Osteoblast (primary cell): ENCODE measurements at regions not wholly inside any gene's neighbourhood (a gene's known extent, or its start where the extent isn't known, plus 50 kb on each side); places are given as distances from the start of the nearest gene placed in this dataset.
A peak's percentile ranks its signal among the peaks of the same experiment; 100 is the strongest.

Experiments used
- DNase-seq: peaks from one replicate; pipeline ENCODE4 v3.0.0; 2011; ENCODE audit warnings: low spot score, mixed read lengths; ENCODE audit not compliant: insufficient read length; ENCODE audit errors: missing footprints
- H2AFZ ChIP-seq: 2 replicates; pipeline ENCODE4 v1.6.0; 2011; ENCODE audit warnings: mild to moderate bottlenecking, low read length
- H3K27ac ChIP-seq: 2 replicates; pipeline ENCODE4 v1.5.1; 2011; ENCODE audit warnings: mild to moderate bottlenecking, low read depth, low read length, moderate library complexity
- H3K27me3 ChIP-seq: 2 replicates; pipeline ENCODE4 v1.6.0; 2012; ENCODE audit warnings: mild to moderate bottlenecking, control low read depth, inconsistent platforms, low read length, moderate library complexity; ENCODE audit not compliant: insufficient read depth
- H3K36me3 ChIP-seq: 2 replicates; pipeline ENCODE4 v1.5.1; 2011; ENCODE audit warnings: mild to moderate bottlenecking, low read length, control low read depth, moderate library complexity; ENCODE audit not compliant: insufficient read depth
- H3K4me1 ChIP-seq: 2 replicates; pipeline ENCODE4 v1.5.1; 2011; ENCODE audit warnings: mild to moderate bottlenecking, low read length, control low read depth, moderate library complexity; ENCODE audit not compliant: insufficient read depth
- H3K4me2 ChIP-seq: 2 replicates; pipeline ENCODE4 v1.6.0; 2011; ENCODE audit warnings: mild to moderate bottlenecking, low read length; ENCODE audit not compliant: insufficient read depth
- H3K4me3 ChIP-seq: fragments of 200-600 bp; sonication (generic); 3 replicates; pipeline ENCODE4 v1.5.1; 2012; ENCODE audit warnings: mild to moderate bottlenecking, low read length, inconsistent platforms; ENCODE audit not compliant: insufficient read depth
- H3K79me2 ChIP-seq: 2 replicates; pipeline ENCODE4 v1.6.0; 2012; ENCODE audit warnings: mild to moderate bottlenecking, low read length, control low read depth, inconsistent platforms; ENCODE audit not compliant: insufficient read depth
- H3K9me3 ChIP-seq: 2 replicates; pipeline ENCODE4 v1.5.1; 2011; ENCODE audit warnings: low read depth, low read length, control low read depth
- H4K20me1 ChIP-seq: 2 replicates; pipeline ENCODE4 v1.6.0; 2012; ENCODE audit warnings: mild to moderate bottlenecking, low read length, control low read depth; ENCODE audit not compliant: insufficient read depth
- TF ChIP-seq, protein P1 (sequence below): IDR thresholded peaks from 2 replicates; pipeline ENCODE4 v1.5.1; 2011; ENCODE audit warnings: mild to moderate bottlenecking, low read depth, low read length, moderate library complexity; ENCODE audit errors: extremely low read depth

DNA sequence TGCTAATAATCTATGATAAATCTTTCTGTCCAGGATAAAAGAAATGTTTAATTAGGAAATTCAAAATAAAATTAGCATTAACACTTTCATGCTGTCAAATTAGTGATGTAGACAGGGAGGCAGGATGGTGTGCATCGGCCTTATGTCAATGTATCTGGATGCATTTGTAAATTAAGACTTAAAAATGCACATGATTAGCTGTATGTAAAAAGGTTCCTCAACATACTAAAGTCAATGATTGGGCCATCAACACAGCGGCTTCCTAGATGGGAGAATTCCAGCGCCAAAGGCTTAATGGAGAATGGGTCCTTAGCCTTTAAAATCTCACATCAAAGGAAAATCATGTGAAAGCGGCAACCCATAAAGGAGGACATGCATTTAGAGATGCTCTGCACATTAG is 77.5 kb upstream of the ZEB2 start:
- H2AFZ ChIP-seq = no peak overlapping the region
- H3K27ac ChIP-seq = no peak overlapping the region
- H3K4me1 ChIP-seq = peaks cover 5% of the 10 kb centered on the region
- H3K36me3 ChIP-seq = no peaks in the 10 kb centered on the region
- no peaks in the 10 kb centered on the region for H3K79me2 ChIP-seq
- no peaks in the 10 kb centered on the region for H3K9me3 ChIP-seq
- no peaks in the 10 kb centered on the region for H4K20me1 ChIP-seq
- no peak for DNase-seq
- no peaks in the 10 kb centered on the region for H3K27me3 ChIP-seq
- H3K4me3 ChIP-seq = no peak overlapping the region
- H3K4me2 ChIP-seq = no peak overlapping the region
- TF ChIP-seq, protein P1, sequence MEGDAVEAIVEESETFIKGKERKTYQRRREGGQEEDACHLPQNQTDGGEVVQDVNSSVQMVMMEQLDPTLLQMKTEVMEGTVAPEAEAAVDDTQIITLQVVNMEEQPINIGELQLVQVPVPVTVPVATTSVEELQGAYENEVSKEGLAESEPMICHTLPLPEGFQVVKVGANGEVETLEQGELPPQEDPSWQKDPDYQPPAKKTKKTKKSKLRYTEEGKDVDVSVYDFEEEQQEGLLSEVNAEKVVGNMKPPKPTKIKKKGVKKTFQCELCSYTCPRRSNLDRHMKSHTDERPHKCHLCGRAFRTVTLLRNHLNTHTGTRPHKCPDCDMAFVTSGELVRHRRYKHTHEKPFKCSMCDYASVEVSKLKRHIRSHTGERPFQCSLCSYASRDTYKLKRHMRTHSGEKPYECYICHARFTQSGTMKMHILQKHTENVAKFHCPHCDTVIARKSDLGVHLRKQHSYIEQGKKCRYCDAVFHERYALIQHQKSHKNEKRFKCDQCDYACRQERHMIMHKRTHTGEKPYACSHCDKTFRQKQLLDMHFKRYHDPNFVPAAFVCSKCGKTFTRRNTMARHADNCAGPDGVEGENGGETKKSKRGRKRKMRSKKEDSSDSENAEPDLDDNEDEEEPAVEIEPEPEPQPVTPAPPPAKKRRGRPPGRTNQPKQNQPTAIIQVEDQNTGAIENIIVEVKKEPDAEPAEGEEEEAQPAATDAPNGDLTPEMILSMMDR = no peak

DNA sequence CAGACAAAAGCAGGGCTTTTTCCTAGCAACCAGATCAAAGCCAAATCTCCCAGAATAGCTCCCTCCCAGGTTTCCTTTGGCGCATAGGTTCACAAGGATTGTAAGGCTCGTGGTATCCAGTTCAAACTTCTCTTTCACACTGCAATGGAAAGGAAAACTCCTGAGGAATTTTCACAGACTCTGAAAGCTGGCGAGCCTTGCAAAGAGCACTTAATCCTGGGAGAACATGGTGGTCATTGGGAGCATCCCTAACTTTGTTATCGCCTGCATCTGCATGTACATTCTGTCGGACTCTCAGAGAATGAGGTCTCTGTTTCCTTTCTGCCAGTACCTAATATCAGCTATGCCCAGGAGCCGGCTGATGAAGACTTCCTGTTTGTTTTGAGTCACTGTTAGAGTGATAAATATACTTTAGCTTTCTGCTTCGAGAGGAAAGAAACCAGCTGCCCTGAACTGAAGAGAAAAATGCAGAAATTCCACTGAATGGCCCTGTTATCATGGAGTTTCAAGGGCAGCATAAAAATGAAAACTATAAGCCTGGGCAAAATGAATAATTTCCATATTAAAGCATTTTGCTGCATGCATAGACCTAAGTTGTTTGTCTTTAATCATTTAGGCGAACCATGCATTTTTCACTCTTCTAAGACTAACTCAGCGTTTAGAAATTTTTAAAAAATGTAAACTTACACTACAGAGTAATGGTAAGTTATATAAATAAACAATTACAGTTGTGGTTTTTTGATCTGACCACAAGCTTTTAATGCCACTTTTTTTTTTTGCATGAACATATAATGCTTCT is 76.4 kb upstream of the ZEB2 start:
- DNase-seq = peak; percentile 78
- Histone ChIP-seq H3K27ac (no peak overlapping the region), H3K27me3 (no peaks in the 10 kb centered on the region), H3K4me3 (peak overlapping the region; percentile 2), H3K9me3 (no peaks in the 10 kb centered on the region), H3K4me1 (peaks cover 5% of the 10 kb centered on the region), H3K36me3 (no peaks in the 10 kb centered on the region), H3K4me2 (peak overlapping the region; percentile 38), H3K79me2 (no peaks in the 10 kb centered on the region), H4K20me1 (no peaks in the 10 kb centered on the region), H2AFZ (peak overlapping the region; percentile 58)
- TF ChIP-seq, protein P1 = no peak

DNA sequence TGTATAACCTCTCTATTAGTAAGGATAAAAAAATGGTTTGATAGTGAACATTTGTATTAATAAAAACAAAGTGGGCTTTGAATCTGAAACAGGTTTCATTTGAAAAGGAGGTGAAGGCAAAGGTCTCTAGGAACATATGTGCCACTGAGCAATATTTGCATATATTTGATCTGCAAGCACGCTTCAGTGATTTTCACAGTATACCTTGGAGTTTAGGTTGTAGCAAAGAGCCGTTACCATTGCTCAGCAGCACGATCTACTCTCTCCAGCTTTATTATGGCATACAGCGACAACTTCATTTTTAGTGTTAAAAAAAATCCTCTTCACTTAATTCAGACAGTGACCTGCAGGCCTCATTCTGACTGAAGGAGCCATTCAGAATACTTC is 75.8 kb upstream of the ZEB2 start:
- no peaks in the 10 kb centered on the region for H4K20me1 ChIP-seq
- no peaks in the 10 kb centered on the region for H3K9me3 ChIP-seq
- H3K4me1 ChIP-seq = peaks cover 5% of the 10 kb centered on the region
- H3K27ac ChIP-seq = no peak overlapping the region
- H3K36me3 ChIP-seq = no peaks in the 10 kb centered on the region
- no peak overlapping the region for H3K4me3 ChIP-seq
- H2AFZ ChIP-seq = peak overlapping the region; percentile 58
- peak overlapping the region; percentile 38 for H3K4me2 ChIP-seq
- H3K79me2 ChIP-seq = no peaks in the 10 kb centered on the region
- TF ChIP-seq, protein P1 = no peak
- no peak for DNase-seq
- H3K27me3 ChIP-seq = no peaks in the 10 kb centered on the region

DNA sequence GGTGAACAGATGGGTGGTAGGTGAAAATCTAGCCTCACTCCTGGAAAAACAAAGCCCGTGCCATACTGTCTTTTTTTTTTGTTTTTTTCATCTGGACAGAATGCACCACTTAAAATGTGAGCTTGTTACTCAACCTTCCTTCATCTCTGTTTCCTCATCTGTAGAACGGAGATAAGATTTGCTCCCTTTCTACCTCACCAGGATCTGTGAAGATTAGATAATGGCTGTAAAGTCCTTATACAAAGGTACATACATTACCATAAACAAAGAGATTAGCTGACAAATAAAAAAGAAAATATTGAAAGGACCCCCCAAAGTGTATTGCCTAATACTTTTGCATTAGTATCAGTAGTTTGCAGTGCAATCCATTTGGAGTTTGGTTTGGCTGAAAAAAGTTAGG is 75.4 kb upstream of the ZEB2 start:
- H3K27me3 ChIP-seq = no peaks in the 10 kb centered on the region
- TF ChIP-seq, protein P1 = no peak
- no peaks in the 10 kb centered on the region for H4K20me1 ChIP-seq
- peaks cover 5% of the 10 kb centered on the region for H3K4me1 ChIP-seq
- no peaks in the 10 kb centered on the region for H3K9me3 ChIP-seq
- no peaks in the 10 kb centered on the region for H3K36me3 ChIP-seq
- no peak for DNase-seq
- H3K4me2 ChIP-seq = no peak overlapping the region
- no peak overlapping the region for H3K4me3 ChIP-seq
- no peak overlapping the region for H3K27ac ChIP-seq
- no peaks in the 10 kb centered on the region for H3K79me2 ChIP-seq
- no peak overlapping the region for H2AFZ ChIP-seq
